ENCODE measurements at regions not wholly inside any gene's neighbourhood (a gene's known extent, or its start where the extent isn't known, plus 50 kb on each side); places are given as distances from the start of the nearest gene placed in this dataset.

DNA sequence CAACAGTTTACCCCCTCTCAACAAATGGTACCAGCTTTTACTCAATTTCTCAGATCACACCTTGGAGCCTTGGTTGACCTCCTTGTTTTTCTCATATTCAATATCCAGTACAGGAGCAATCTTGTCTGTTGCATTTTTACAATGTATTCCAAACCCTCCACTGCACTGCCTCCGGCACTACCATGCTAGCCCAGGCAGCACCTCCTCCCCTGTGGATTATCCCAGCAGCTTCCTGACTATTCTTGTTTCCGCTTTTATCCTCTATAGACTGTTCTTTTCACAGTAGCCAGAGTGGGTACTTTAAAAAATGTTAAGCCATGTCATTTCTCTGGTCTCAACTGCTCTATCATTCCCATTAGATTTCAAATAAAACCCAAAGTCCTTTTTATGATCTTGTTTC, 253.4 kb upstream of the GPRIN3 start (continued):
- TF ChIP-seq, protein P1, sequence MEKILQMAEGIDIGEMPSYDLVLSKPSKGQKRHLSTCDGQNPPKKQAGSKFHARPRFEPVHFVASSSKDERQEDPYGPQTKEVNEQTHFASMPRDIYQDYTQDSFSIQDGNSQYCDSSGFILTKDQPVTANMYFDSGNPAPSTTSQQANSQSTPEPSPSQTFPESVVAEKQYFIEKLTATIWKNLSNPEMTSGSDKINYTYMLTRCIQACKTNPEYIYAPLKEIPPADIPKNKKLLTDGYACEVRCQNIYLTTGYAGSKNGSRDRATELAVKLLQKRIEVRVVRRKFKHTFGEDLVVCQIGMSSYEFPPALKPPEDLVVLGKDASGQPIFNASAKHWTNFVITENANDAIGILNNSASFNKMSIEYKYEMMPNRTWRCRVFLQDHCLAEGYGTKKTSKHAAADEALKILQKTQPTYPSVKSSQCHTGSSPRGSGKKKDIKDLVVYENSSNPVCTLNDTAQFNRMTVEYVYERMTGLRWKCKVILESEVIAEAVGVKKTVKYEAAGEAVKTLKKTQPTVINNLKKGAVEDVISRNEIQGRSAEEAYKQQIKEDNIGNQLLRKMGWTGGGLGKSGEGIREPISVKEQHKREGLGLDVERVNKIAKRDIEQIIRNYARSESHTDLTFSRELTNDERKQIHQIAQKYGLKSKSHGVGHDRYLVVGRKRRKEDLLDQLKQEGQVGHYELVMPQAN (IDR thresholded peaks at IDR 0.05; ENCODE audit: borderline replicate concordance) = no peak
- TF ChIP-seq KAT7 (CRISPR knock-in tag; IDR thresholded peaks at IDR 0.05; ENCODE audit: borderline replicate concordance) (no peak), CEBPG (CRISPR knock-in tag; IDR thresholded peaks at IDR 0.05) (no peak), CEBPG (tag; conservative IDR thresholded peaks at IDR 0.05 in 1 of 2, IDR thresholded peaks at IDR 0.05 in 1 of 2) (no peak), TOE1 (IDR thresholded peaks at IDR 0.05; ENCODE audit: borderline replicate concordance) (no peak), TOE1 (CRISPR knock-in tag; IDR thresholded peaks at IDR 0.05; ENCODE audit: borderline replicate concordance, low read depth) (no peak), TFAM (CRISPR knock-in tag; conservative IDR thresholded peaks at IDR 0.05) (no peak), CSDE1 (IDR thresholded peaks at IDR 0.05) (no peak), BRCA1 (IDR thresholded peaks at IDR 0.05) (no peak), BRCA1 (CRISPR knock-in tag; IDR thresholded peaks at IDR 0.05) (no peak), MEF2D (tag; conservative IDR thresholded peaks at IDR 0.05; ENCODE audit: low read depth) (no peak), CCAR2 (IDR thresholded peaks at IDR 0.05; ENCODE audit: low read depth, low read length) (no peak)
- TF ChIP-seq, protein P2, sequence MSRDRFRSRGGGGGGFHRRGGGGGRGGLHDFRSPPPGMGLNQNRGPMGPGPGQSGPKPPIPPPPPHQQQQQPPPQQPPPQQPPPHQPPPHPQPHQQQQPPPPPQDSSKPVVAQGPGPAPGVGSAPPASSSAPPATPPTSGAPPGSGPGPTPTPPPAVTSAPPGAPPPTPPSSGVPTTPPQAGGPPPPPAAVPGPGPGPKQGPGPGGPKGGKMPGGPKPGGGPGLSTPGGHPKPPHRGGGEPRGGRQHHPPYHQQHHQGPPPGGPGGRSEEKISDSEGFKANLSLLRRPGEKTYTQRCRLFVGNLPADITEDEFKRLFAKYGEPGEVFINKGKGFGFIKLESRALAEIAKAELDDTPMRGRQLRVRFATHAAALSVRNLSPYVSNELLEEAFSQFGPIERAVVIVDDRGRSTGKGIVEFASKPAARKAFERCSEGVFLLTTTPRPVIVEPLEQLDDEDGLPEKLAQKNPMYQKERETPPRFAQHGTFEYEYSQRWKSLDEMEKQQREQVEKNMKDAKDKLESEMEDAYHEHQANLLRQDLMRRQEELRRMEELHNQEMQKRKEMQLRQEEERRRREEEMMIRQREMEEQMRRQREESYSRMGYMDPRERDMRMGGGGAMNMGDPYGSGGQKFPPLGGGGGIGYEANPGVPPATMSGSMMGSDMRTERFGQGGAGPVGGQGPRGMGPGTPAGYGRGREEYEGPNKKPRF (IDR thresholded peaks at IDR 0.05; ENCODE audit: low read depth, low read length) = no peak
- TF ChIP-seq, protein P3, sequence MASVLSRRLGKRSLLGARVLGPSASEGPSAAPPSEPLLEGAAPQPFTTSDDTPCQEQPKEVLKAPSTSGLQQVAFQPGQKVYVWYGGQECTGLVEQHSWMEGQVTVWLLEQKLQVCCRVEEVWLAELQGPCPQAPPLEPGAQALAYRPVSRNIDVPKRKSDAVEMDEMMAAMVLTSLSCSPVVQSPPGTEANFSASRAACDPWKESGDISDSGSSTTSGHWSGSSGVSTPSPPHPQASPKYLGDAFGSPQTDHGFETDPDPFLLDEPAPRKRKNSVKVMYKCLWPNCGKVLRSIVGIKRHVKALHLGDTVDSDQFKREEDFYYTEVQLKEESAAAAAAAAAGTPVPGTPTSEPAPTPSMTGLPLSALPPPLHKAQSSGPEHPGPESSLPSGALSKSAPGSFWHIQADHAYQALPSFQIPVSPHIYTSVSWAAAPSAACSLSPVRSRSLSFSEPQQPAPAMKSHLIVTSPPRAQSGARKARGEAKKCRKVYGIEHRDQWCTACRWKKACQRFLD (CRISPR knock-in tag; IDR thresholded peaks at IDR 0.05) = no peak
- TF ChIP-seq, protein P4, sequence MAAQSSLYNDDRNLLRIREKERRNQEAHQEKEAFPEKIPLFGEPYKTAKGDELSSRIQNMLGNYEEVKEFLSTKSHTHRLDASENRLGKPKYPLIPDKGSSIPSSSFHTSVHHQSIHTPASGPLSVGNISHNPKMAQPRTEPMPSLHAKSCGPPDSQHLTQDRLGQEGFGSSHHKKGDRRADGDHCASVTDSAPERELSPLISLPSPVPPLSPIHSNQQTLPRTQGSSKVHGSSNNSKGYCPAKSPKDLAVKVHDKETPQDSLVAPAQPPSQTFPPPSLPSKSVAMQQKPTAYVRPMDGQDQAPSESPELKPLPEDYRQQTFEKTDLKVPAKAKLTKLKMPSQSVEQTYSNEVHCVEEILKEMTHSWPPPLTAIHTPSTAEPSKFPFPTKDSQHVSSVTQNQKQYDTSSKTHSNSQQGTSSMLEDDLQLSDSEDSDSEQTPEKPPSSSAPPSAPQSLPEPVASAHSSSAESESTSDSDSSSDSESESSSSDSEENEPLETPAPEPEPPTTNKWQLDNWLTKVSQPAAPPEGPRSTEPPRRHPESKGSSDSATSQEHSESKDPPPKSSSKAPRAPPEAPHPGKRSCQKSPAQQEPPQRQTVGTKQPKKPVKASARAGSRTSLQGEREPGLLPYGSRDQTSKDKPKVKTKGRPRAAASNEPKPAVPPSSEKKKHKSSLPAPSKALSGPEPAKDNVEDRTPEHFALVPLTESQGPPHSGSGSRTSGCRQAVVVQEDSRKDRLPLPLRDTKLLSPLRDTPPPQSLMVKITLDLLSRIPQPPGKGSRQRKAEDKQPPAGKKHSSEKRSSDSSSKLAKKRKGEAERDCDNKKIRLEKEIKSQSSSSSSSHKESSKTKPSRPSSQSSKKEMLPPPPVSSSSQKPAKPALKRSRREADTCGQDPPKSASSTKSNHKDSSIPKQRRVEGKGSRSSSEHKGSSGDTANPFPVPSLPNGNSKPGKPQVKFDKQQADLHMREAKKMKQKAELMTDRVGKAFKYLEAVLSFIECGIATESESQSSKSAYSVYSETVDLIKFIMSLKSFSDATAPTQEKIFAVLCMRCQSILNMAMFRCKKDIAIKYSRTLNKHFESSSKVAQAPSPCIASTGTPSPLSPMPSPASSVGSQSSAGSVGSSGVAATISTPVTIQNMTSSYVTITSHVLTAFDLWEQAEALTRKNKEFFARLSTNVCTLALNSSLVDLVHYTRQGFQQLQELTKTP (IDR thresholded peaks at IDR 0.05; ENCODE audit: low read depth in 1 of 2, partially characterized antibody in 2 of 2) = no peak
